NCI-H446 treated with DMSO at 0.1 percent for 48 hours (cell line): ENCODE measurements at regions not wholly inside any gene's neighbourhood (a gene's known extent, or its start where the extent isn't known, plus 50 kb on each side); places are given as distances from the start of the nearest gene placed in this dataset.
"Not testable (repeated sequence)": the region's sequence is repeated elsewhere in the genome, so short reads cannot be mapped to it uniquely, and the experiment has no call there.

Source experiments
- DNase-seq: peaks from one replicate; lab custom pipeline; 2025; lab: John Stamatoyannopoulos, UW

- no peak for DNase-seq
Observed at GRCh38 chr12:90828621-90829020, 126.4 kb downstream of the CCER1 start.

GRCh38 chr12:90827567-90827966 lies 127.4 kb downstream of the CCER1 start:
- no peak for DNase-seq

DNA sequence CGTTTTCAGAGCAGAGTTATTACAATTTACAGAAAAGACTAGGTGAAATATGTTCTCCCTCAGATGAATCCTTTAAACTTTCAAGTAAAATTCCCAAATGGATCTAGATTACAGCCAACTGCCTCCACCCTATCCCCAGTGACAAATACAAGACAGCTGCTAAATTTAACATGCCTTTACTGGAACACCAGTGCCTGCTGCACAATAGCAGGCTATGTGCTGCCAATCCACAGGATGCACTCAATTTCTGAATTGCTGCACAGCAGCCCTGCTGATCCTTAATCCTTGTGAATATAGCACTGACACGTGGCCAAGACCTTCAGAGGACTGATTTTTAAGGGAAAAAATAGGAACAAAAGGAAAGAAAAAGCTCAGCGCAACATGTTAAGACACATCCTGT lies 128.9 kb downstream of the CCER1 start:
- no peak for DNase-seq

GRCh38 chr12:90823859-90824258 lies 131.1 kb downstream of the CCER1 start:
- no peak for DNase-seq

- no peak for DNase-seq
Observed at GRCh38 chr12:90819709-90820108, 135.3 kb downstream of the CCER1 start.

DNA sequence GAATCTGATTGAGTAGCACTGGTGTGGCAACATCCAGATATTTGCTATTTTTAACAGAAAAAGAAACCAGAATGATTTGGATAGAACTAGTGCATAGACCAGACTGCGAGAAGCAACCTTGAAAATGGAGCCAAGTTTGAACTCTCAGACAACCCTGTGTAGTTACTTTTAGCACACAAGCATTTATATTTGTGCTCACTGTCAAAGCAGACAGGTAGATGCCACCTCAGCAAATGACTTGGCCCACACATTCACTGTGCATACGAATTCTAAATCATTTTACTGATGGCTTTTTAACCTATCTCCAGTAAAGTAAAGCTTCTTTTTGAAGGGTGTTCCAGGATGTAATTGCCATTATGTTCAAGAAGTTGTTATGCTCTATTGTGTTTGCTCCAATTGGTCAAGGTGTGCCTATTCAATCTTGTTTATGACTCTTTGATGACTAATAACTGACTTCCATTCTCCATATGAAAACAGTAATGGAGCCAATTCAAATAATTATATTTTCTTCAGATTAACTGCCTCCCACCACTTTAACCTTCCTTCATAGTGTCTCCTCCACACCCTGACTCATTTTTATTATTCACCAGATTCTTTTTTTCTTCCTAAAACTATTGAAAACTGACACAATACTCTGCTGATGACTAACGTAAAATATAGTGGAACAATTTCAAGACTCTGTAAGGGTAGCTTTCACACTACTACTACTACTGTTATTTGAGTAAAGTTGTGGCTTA lies 138.5 kb downstream of the CCER1 start:
- DNase-seq, result no peak

- no peak for DNase-seq
Observed at GRCh38 chr12:90809940-90810339, 145.0 kb downstream of the CCER1 start.

GRCh38 chr12:90808568-90808967 lies 146.4 kb downstream of the CCER1 start:
- no peak for DNase-seq

- no peak for DNase-seq
Observed at GRCh38 chr12:90802727-90803126, 152.2 kb downstream of the CCER1 start.

DNA sequence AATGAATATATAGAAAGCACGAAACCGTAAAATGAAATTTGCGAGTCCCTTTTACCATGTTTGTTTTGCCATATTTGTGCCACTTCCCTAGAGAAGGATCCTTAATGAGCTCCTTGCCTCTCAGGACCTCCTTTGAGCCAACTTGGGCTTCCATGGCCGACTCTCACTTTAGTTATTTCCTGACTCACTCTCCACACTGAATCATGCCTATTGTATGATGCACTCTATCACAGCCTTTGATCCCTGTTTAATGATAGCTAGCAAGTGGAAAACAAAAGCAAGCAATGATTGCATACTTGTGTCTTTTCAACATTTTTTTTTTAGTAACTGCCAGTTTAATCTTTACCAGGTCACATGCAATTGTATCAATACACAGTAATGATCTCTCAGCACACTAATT lies 153.2 kb downstream of the CCER1 start:
- no peak for DNase-seq

DNA sequence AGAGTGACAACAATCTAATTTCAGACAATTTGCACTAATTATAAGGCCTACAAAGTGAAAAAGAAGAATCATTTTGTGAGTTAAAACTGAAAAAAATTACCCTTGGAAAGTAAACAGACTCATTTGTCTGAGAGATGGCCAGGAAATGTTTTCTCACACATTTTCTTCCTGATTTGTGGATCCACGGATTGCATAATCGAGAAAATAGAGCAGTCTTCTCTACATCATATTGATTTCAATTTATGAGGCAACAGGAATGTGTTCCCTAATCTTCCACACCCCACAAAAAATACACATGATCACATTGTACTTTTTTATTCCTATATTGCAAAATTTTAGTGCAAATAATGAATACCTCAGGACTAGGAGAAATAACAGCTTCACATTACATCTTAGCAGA lies 160.8 kb downstream of the CCER1 start:
- no peak for DNase-seq

DNA sequence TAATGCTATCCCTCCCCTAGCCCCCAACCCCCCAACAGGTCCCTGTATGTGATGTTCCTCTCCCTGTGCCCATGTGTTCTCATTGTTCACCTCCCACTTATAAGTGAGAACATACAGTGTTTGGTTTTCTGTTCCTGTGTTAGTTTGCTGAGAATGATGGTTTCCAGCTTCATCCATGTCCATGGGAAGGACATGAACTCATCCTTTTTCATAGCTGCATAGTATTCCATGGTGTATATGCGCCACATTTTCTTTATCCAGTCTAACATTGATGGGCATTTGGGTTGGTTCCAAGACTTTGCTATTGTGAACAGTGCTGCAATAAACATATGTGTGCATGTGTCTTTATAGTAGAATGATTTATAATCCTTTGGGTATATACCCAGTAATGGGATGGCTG lies 162.3 kb downstream of the CCER1 start:
- not testable (repeated sequence) for DNase-seq

GRCh38 chr12:90791445-90791844 lies 163.5 kb downstream of the CCER1 start:
- DNase-seq, result no peak

- DNase-seq, result no peak
Observed at GRCh38 chr12:90790747-90791146, 164.2 kb downstream of the CCER1 start.

DNA sequence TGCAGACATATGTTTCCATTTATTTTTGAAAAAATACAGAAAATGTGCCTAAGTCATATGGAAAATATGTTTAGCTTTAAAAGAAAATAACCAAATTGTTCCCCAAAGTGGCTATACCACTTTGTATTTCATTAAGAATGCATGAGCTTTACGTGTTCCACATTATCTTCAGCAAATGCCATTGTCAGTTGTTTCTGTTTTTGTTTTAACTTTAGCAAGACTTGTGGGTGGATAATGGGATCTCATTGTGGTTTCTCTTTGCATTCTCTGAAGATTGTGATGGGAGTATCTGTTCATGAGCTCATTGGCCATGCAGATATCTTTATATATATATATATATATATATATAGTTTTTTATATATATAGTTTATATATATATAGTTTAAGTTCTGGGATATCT lies 181.5 kb downstream of the CCER1 start:
- no peak for DNase-seq

GRCh38 chr12:90770861-90771260 lies 184.1 kb downstream of the CCER1 start:
- DNase-seq, result no peak

- no peak for DNase-seq
Observed at GRCh38 chr12:90757957-90758356, 197.0 kb downstream of the CCER1 start.

- DNase-seq, result no peak
Observed at GRCh38 chr12:90745211-90745610, 209.8 kb downstream of the CCER1 start.

GRCh38 chr12:90741611-90742010 lies 213.4 kb downstream of the CCER1 start:
- DNase-seq, result peak; percentile 63

DNA sequence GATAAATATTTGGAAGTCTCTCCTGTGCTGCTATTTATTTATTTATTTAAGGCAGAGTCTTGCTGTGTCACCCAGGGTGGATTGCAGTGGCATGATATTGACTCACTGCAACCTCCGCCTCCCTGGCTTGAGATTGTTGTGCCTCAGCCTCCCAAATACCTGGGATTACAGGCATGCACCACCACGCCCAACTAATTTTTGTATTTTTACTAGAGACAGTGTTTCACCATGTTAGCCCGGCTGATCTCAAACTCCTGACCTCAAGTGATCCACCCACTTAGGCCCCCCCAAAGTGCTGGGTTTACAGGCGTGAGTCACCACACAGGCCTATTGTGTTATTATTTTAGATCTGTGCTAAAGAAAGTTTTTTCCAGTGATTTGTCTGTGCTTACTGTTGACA lies 225.2 kb downstream of the CCER1 start:
- DNase-seq, result no peak

DNA sequence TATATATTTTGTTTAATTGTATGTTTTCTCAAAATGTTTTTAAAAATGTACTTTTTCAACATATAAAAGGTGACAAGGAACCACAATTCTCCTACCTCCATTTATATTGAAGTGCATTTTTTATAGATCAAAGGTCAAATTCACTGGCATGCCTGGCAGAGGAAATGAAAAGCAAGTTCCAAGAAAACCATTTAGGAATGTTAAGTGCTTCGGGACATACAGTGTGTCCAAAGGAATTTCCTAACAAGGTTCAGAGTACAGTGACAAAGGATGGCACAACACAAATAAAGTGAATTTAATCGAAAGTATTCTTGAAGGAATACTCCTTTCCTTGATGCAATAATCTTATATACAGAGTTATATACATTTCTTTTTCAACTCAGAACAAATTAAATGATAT lies 242.3 kb downstream of the CCER1 start:
- DNase-seq, result no peak

GRCh38 chr12:90710711-90711110 lies 244.3 kb downstream of the CCER1 start:
- DNase-seq, result no peak

DNA sequence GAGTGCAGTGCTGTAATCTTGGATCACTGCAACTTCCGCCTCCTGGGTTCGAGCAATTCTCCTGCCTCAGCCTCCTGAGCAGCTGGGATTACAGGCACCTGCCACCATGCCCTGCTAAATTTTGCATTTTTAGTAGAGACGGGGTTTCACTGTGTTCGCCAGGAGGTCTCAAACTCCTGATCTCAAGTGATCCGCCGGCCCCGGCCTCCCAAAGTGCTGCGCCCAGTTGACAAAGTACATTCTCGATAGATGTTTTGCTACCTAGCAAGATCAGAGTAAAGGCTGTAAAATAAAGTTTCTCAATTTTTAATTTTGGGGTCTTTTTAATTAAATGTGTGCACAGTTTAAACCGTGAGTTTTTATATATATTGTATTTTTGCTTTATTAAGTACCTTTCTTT lies 248.9 kb downstream of the CCER1 start:
- no peak for DNase-seq

GRCh38 chr12:90695415-90695814 lies 259.6 kb downstream of the CCER1 start:
- DNase-seq, result no peak
